H1 (cell line): ENCODE measurements at regions not wholly inside any gene's neighbourhood (a gene's known extent, or its start where the extent isn't known, plus 50 kb on each side); places are given as distances from the start of the nearest gene placed in this dataset.

Source experiments
- CTCF ChIA-PET: fragments of 300-600 bp; sonication (Branson Sonifier 250); formaldehyde crosslinking; loops from one replicate; lab custom pipeline; 2021; ENCODE audit not compliant: partially characterized antibody; lab: Charles Lee
- POLR2A ChIA-PET: fragments of 300-600 bp; sonication (Branson Sonifier 250); formaldehyde crosslinking; loops from one replicate; lab custom pipeline; 2021; ENCODE audit warnings: inconsistent platforms; ENCODE audit not compliant: partially characterized antibody; lab: Charles Lee
- DNase-seq, 2 experiments: peaks; one replicate each; pipeline versions ENCODE4 v3.0.0 to v3.0.0-alpha.2; 2010 to 2022; ENCODE audit warnings: low spot score in 2 of 2, low read depth in 1 of 2, mixed read lengths in 1 of 2
- FAIRE-seq: peaks from 2 replicates; lab custom pipeline; 2011; peaks lifted over from hg19 to GRCh38; lab: Jason Lieb, UNC
- H2AFZ ChIP-seq: 2 replicates; pipeline ENCODE4 v1.8.1; 2012; ENCODE audit warnings: low read length, inconsistent platforms
- H2AK5ac ChIP-seq: 2 replicates; pipeline ENCODE4 v1.6.1; 2013; ENCODE audit warnings: low read depth, low read length
- H2BK120ac ChIP-seq: replicated peaks from 2 replicates; pipeline ENCODE3; 2013; ENCODE audit warnings: low read depth, low read length, inconsistent platforms
- H2BK12ac ChIP-seq: 2 replicates; pipeline ENCODE4 v1.6.1; 2013; ENCODE audit warnings: low read depth, low read length
- H2BK15ac ChIP-seq: 2 replicates; pipeline ENCODE4 v1.6.1; 2013; ENCODE audit warnings: low read length
- H2BK20ac ChIP-seq: 2 replicates; pipeline ENCODE4 v1.6.1; 2013; ENCODE audit warnings: low read length
- H2BK5ac ChIP-seq: 2 replicates; pipeline ENCODE4 v1.6.1; 2013; ENCODE audit warnings: low read depth, low read length
- H3K14ac ChIP-seq: 2 replicates; pipeline ENCODE4 v1.6.1; 2013; ENCODE audit warnings: inconsistent platforms; ENCODE audit not compliant: insufficient read length
- H3K18ac ChIP-seq: 2 replicates; pipeline ENCODE4 v1.6.1; 2013; ENCODE audit warnings: low read length; ENCODE audit errors: extremely low read depth
- H3K23ac ChIP-seq: 2 replicates; pipeline ENCODE4 v1.6.1; 2013; ENCODE audit warnings: inconsistent platforms; ENCODE audit not compliant: insufficient read length
- H3K23me2 ChIP-seq: 2 replicates; pipeline ENCODE4 v1.6.1; 2013; ENCODE audit warnings: low read depth, low read length
- H3K27ac ChIP-seq: 2 replicates; pipeline ENCODE4 v1.6.1; 2011; ENCODE audit warnings: low read depth, low read length, inconsistent platforms
- H3K27me3 ChIP-seq, 4 experiments: replicated peaks in 1 of 4; 1 replicate in 1 of 4; 2 replicates in 3 of 4; pipeline versions ENCODE4 v1.6.1 to v1.8.1; 2011 to 2013; ENCODE audit warnings: low read length in 3 of 4, mild to moderate bottlenecking in 3 of 4, inconsistent platforms in 2 of 4, mixed read lengths in 2 of 4, moderate library complexity in 1 of 4; ENCODE audit not compliant: control insufficient read depth in 3 of 4, insufficient read depth in 3 of 4; ENCODE audit errors: extremely low read depth in 1 of 4
- H3K36me3 ChIP-seq, 4 experiments: 2 replicates each; pipeline versions ENCODE4 v1.6.1 to v1.8.1; 2011 to 2013; ENCODE audit warnings: mild to moderate bottlenecking in 4 of 4, low read length in 3 of 4, moderate library complexity in 2 of 4, control low read depth in 1 of 4, inconsistent platforms in 1 of 4; ENCODE audit not compliant: insufficient read depth in 4 of 4, control insufficient read depth in 2 of 4
- H3K4ac ChIP-seq: replicated peaks from 2 replicates; pipeline ENCODE3; 2013; ENCODE audit warnings: low read length, low read depth, mixed read lengths, inconsistent platforms; ENCODE audit not compliant: insufficient read length
- H3K4me1 ChIP-seq, 4 experiments: replicated peaks in 1 of 4; 1 replicate in 1 of 4; 2 replicates in 3 of 4; pipeline versions ENCODE4 v1.6.1 to v1.8.1; 2011 to 2013; ENCODE audit warnings: low read length in 3 of 4, inconsistent platforms in 2 of 4, mixed read lengths in 1 of 4; ENCODE audit not compliant: insufficient read depth in 4 of 4, control insufficient read depth in 3 of 4
- H3K4me2 ChIP-seq, 2 experiments: 2 replicates each; pipeline versions ENCODE4 v1.6.1 to v1.8.1; 2011 to 2013; ENCODE audit warnings: low read depth in 2 of 2, low read length in 2 of 2, control low read depth in 1 of 2, inconsistent platforms in 1 of 2, mild to moderate bottlenecking in 1 of 2; ENCODE audit not compliant: insufficient read depth in 1 of 2
- H3K4me3 ChIP-seq, 4 experiments: fragments of 200-600, 300-600 bp in 1 of 4; sonication (generic), shearing (Covaris generic), sonication (Bioruptor Twin) in 1 of 4; 2 replicates each; pipeline versions ENCODE4 v1.5.1 to v1.8.1; 2011 to 2016; ENCODE audit warnings: low read length in 4 of 4, low read depth in 3 of 4, control low read depth in 2 of 4, inconsistent platforms in 2 of 4, mild to moderate bottlenecking in 2 of 4, mixed read lengths in 1 of 4, moderate library complexity in 1 of 4; ENCODE audit not compliant: insufficient read depth in 2 of 4; ENCODE audit errors: extremely low read depth in 1 of 4
- H3K56ac ChIP-seq: replicated peaks from 2 replicates; pipeline ENCODE3; 2013; ENCODE audit warnings: low read depth, mild to moderate bottlenecking, mixed read lengths, low read length, inconsistent platforms; ENCODE audit not compliant: insufficient read length
- H3K79me1 ChIP-seq: 2 replicates; pipeline ENCODE4 v1.6.1; 2013; ENCODE audit warnings: low read depth, low read length, control low read depth
- H3K79me2 ChIP-seq, 2 experiments: 2 replicates each; pipeline versions ENCODE4 v1.6.1 to v1.8.1; 2012 to 2013; ENCODE audit warnings: low read length in 2 of 2, mild to moderate bottlenecking in 2 of 2, inconsistent platforms in 1 of 2; ENCODE audit not compliant: insufficient read depth in 2 of 2, control insufficient read depth in 1 of 2
- H3K9ac ChIP-seq, 4 experiments: replicated peaks in 1 of 4; 1 replicate in 1 of 4; 2 replicates in 3 of 4; pipeline versions ENCODE4 v1.6.1 to v1.8.1; 2011 to 2013; ENCODE audit warnings: low read depth in 3 of 4, low read length in 3 of 4, control low read depth in 2 of 4, mild to moderate bottlenecking in 2 of 4, moderate library complexity in 2 of 4, inconsistent platforms in 1 of 4; ENCODE audit errors: extremely low read depth in 1 of 4
- H3K9me3 ChIP-seq, 2 experiments: 2 replicates each; pipeline versions ENCODE4 v1.6.1 to v1.8.1; 2012 to 2013; ENCODE audit warnings: mild to moderate bottlenecking in 2 of 2, moderate library complexity in 2 of 2, control low read depth in 1 of 2, inconsistent platforms in 1 of 2, low read depth in 1 of 2, low read length in 1 of 2, mixed read lengths in 1 of 2; ENCODE audit not compliant: insufficient read depth in 2 of 2
- H4K20me1 ChIP-seq, 2 experiments: replicated peaks in 1 of 2; 2 replicates each; pipeline versions ENCODE3 to v1.8.1; 2011 to 2013; ENCODE audit warnings: inconsistent platforms in 2 of 2, low read length in 2 of 2, mild to moderate bottlenecking in 1 of 2; ENCODE audit not compliant: insufficient read depth in 2 of 2, control insufficient read depth in 1 of 2
- H4K5ac ChIP-seq: 2 replicates; pipeline ENCODE4 v1.6.1; 2013; ENCODE audit warnings: low read length, low read depth, mixed read lengths, inconsistent platforms; ENCODE audit not compliant: insufficient read length
- H4K8ac ChIP-seq: 2 replicates; pipeline ENCODE4 v1.8.0; 2013; ENCODE audit warnings: mild to moderate bottlenecking, moderate library complexity, low read length, inconsistent platforms; ENCODE audit not compliant: insufficient read depth; ENCODE audit errors: extremely low read depth
- H4K91ac ChIP-seq: replicated peaks from 2 replicates; pipeline ENCODE3; 2013; ENCODE audit warnings: low read length, mixed read lengths, inconsistent platforms; ENCODE audit not compliant: insufficient read length
- ASH2L ChIP-seq: fragments of 200-600, 300-600 bp; sonication (generic); IDR thresholded peaks from one replicate; pipeline ENCODE4 v1.7.1; 2017; ENCODE audit warnings: low read length
- KDM4A ChIP-seq: IDR thresholded peaks from one replicate; pipeline ENCODE4 v1.7.1; 2012; ENCODE audit warnings: low read depth, mild to moderate bottlenecking, moderate library complexity, low read length, inconsistent platforms; ENCODE audit not compliant: severe bottlenecking
- NANOG ChIP-seq: IDR thresholded peaks from 2 replicates; pipeline ENCODE4 v1.6.1; 2011; ENCODE audit warnings: low read length, low read depth, mild to moderate bottlenecking, inconsistent platforms; ENCODE audit not compliant: insufficient read depth, poor library complexity, severe bottlenecking
- POLR2A ChIP-seq, 2 experiments: IDR thresholded peaks; 1 replicate in 1 of 2; 2 replicates in 1 of 2; pipeline ENCODE4 v1.6.1; 2011; ENCODE audit warnings: low read depth in 2 of 2, low read length in 2 of 2, mild to moderate bottlenecking in 2 of 2; ENCODE audit errors: control extremely low read depth in 1 of 2
- POLR2AphosphoS5 ChIP-seq: IDR thresholded peaks from 2 replicates; pipeline ENCODE4 v1.6.1; 2011; ENCODE audit warnings: low read depth, low read length
- POU5F1 ChIP-seq: IDR thresholded peaks from 2 replicates; pipeline ENCODE4 v1.6.1; 2011; ENCODE audit warnings: low read depth, mild to moderate bottlenecking, low read length, moderate library complexity
- RBBP5 ChIP-seq: IDR thresholded peaks from 2 replicates; pipeline ENCODE4 v1.7.1; 2012; ENCODE audit warnings: low read depth, mild to moderate bottlenecking, inconsistent platforms, low read length, moderate library complexity, borderline replicate concordance
- RFX5 ChIP-seq: IDR thresholded peaks from 2 replicates; pipeline ENCODE4 v1.6.1; 2011; ENCODE audit warnings: low read depth, low read length, improper control_type of control experiment, borderline replicate concordance
- RXRA ChIP-seq: IDR thresholded peaks from 2 replicates; pipeline ENCODE4 v1.6.1; 2011; ENCODE audit warnings: low read depth, mild to moderate bottlenecking, low read length, moderate library complexity; ENCODE audit not compliant: insufficient read depth
- TAF1 ChIP-seq: IDR thresholded peaks from 2 replicates; pipeline ENCODE4 v1.6.1; 2011; ENCODE audit warnings: mild to moderate bottlenecking, low read depth, low read length
- WGBS, 2 experiments: shearing (Covaris generic) in 1 of 2; methylation state at CpG; one replicate each; pipeline versions ENCODE4 v1.1.6 to v1.1.7; 2013 to 2015; ENCODE audit warnings: low lambda C conversion rate in 2 of 2, mixed read lengths in 2 of 2, inconsistent platforms in 1 of 2, low coverage in 1 of 2, missing lambda C conversion rate in 1 of 2; ENCODE audit not compliant: insufficient replicate concordance in 2 of 2, insufficient coverage in 1 of 2, insufficient read length in 1 of 2; ENCODE audit errors: extremely low coverage in 1 of 2, missing lambda C conversion rate in 1 of 2; 5-methylcytosine and 5-hydroxymethylcytosine counted together
- TF ChIP-seq, protein P1 (sequence below): IDR thresholded peaks from 2 replicates; pipeline ENCODE4 v1.6.1; 2011; ENCODE audit warnings: low read depth, mild to moderate bottlenecking, low read length; ENCODE audit not compliant: insufficient read depth

DNA sequence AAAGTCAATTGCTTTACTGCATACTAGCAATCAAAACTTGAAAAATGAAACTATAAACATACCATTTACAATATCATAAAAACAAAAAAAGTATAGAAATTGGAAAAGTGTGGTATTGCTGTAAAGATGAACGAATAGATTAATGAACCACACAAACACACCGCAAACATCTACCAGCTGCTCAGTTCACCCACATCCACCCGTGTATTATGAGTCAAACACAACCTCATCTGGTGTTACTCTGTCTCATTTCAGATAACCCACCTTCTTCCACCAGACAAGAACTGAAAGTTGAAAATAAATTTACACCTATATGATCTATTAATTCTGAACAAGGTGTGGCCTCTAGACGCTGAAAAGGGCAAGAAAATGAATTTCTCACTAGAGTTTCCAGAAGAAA lies 53.3 kb downstream of the BLID start:
- no peaks in the 10 kb centered on the region for H3K4me1 ChIP-seq
- H3K9me3 ChIP-seq = peaks cover 3 to 9% of the 10 kb centered on the region in 2 experiments; a peak in 3 of 4 replicates
- FAIRE-seq (no peak), DNase-seq (no peak)
- no peaks in the 10 kb centered on the region for H3K36me3 ChIP-seq
- no peak overlapping the region for H2AK5ac ChIP-seq
- no peak overlapping the region for H3K9ac ChIP-seq
- 95% methylated on average over 4 of the region's 4 CpGs; no CpG with 5 or more reads in 1 of the 2 experiments for WGBS, 2 experiments
- H3K23ac ChIP-seq = no peak overlapping the region
- H3K79me2 ChIP-seq = no peaks in the 10 kb centered on the region
- no peak overlapping the region for H3K18ac ChIP-seq
- no peak overlapping the region for H4K5ac ChIP-seq
- POLR2A ChIA-PET = no interaction called here
- no peak overlapping the region for H2BK5ac ChIP-seq
- H3K4me3 ChIP-seq = no peak overlapping the region
- H4K20me1 ChIP-seq = no peaks in the 10 kb centered on the region
- no peak overlapping the region for H2BK20ac ChIP-seq
- H4K8ac ChIP-seq = no peak overlapping the region
- no peak overlapping the region for H2BK15ac ChIP-seq
- H3K14ac ChIP-seq = no peak overlapping the region
- H3K27ac ChIP-seq = no peak overlapping the region
- H3K23me2 ChIP-seq = no peaks in the 10 kb centered on the region
- no peak overlapping the region for H2AFZ ChIP-seq
- no peaks in the 10 kb centered on the region for H3K79me1 ChIP-seq
- no peak overlapping the region for H4K91ac ChIP-seq
- TF ChIP-seq ASH2L (no peak), KDM4A (no peak), TAF1 (no peak), POU5F1 (no peak), RXRA (no peak), POLR2AphosphoS5 (no peak), POLR2A (IDR thresholded peaks at IDR 0.05; ENCODE audit: control extremely low read depth in 1 of 2, low read depth in 2 of 2, low read length in 2 of 2) (no peak), NANOG (no peak), RBBP5 (no peak), RFX5 (no peak)
- TF ChIP-seq, protein P1, sequence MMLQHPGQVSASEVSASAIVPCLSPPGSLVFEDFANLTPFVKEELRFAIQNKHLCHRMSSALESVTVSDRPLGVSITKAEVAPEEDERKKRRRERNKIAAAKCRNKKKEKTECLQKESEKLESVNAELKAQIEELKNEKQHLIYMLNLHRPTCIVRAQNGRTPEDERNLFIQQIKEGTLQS = no peak
- H3K4ac ChIP-seq = no peak overlapping the region
- H3K56ac ChIP-seq = no peak overlapping the region
- no peak overlapping the region for H3K4me2 ChIP-seq
- H2BK12ac ChIP-seq = no peak overlapping the region
- H2BK120ac ChIP-seq = no peak overlapping the region
- H3K27me3 ChIP-seq = no peaks in the 10 kb centered on the region
- CTCF ChIA-PET = no interaction called here
